H1 (cell line): ENCODE measurements at regions not wholly inside any gene's neighbourhood (a gene's known extent, or its start where the extent isn't known, plus 50 kb on each side); places are given as distances from the start of the nearest gene placed in this dataset.

Experiments
- ATF2 ChIP-seq: IDR thresholded peaks from 2 replicates; pipeline ENCODE4 v1.6.1; 2012; ENCODE audit warnings: low read length, inconsistent platforms
- BRCA1 ChIP-seq: IDR thresholded peaks from 2 replicates; pipeline ENCODE4 v1.6.1; 2012; ENCODE audit warnings: low read depth, low read length, improper control_type of control experiment
- CBX5 ChIP-seq: fragments of 300-800, 300-1000 bp; sonication (generic); IDR thresholded peaks from 2 replicates; pipeline ENCODE4 v1.7.1; 2016; ENCODE audit warnings: antibody characterized with exemption, low read length, low read depth
- CTCF ChIP-seq, 3 experiments: IDR thresholded peaks; 1 replicate in 2 of 3; 2 replicates in 1 of 3; pipeline versions ENCODE4 v1.5.1 to v1.6.1; 2011; ENCODE audit warnings: low read length in 3 of 3, mild to moderate bottlenecking in 3 of 3, inconsistent platforms in 2 of 3, low read depth in 1 of 3, moderate library complexity in 1 of 3; ENCODE audit not compliant: insufficient read depth in 1 of 3; ENCODE audit errors: control extremely low read depth in 1 of 3
- EP300 ChIP-seq, 2 experiments: IDR thresholded peaks; 1 replicate in 1 of 2; 2 replicates in 1 of 2; pipeline ENCODE4 v1.6.1; 2011 to 2012; ENCODE audit warnings: low read depth in 2 of 2, low read length in 2 of 2, mild to moderate bottlenecking in 2 of 2, borderline replicate concordance in 1 of 2, inconsistent platforms in 1 of 2, moderate library complexity in 1 of 2
- RFX5 ChIP-seq: IDR thresholded peaks from 2 replicates; pipeline ENCODE4 v1.6.1; 2011; ENCODE audit warnings: low read depth, low read length, improper control_type of control experiment, borderline replicate concordance
- SIN3A ChIP-seq, 2 experiments: IDR thresholded peaks in 1 of 2; conservative IDR thresholded peaks in 1 of 2; 2 replicates each; pipeline ENCODE4 v1.6.1; 2011 to 2012; ENCODE audit warnings: low read length in 2 of 2, improper control_type of control experiment in 1 of 2, low read depth in 1 of 2, mild to moderate bottlenecking in 1 of 2
- TF ChIP-seq, protein P1 (sequence below): IDR thresholded peaks from 2 replicates; pipeline ENCODE4 v1.6.1; 2012; ENCODE audit warnings: inconsistent platforms

DNA sequence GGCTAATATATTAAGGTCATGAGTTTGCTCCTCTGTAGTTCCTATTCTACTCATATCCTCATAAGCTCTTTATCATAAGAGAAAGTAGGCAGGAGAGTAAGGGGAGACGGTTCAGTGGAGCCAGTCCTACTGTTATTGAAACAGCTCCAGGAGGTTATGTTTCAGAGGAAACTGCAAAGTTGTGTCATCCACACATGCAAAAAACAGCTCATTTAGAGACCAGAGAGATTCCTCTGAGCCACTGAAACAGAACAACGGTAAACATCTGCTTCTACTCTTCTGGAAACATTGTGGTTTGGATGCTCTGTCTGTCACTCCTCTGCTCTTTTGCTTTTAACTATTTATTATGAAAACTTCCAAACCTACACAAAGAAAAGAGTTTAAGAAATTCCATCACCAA is 66.3 kb upstream of the PPP2R5A start (continued):
- no peak for TF ChIP-seq ATF2
- no peak for TF ChIP-seq BRCA1
- TF ChIP-seq, protein P1, sequence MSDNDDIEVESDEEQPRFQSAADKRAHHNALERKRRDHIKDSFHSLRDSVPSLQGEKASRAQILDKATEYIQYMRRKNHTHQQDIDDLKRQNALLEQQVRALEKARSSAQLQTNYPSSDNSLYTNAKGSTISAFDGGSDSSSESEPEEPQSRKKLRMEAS, result no peak
- TF ChIP-seq SIN3A (conservative IDR thresholded peaks at IDR 0.05 in 1 of 2, IDR thresholded peaks at IDR 0.05 in 1 of 2; ENCODE audit: low read depth in 1 of 2, low read length in 2 of 2), result no peak
- TF ChIP-seq CBX5, result no peak
- no peak for TF ChIP-seq RFX5
- TF ChIP-seq EP300 (IDR thresholded peaks at IDR 0.05; ENCODE audit: borderline replicate concordance in 1 of 2, low read depth in 2 of 2, low read length in 2 of 2), result no peak
- no peak for TF ChIP-seq CTCF (IDR thresholded peaks at IDR 0.05; ENCODE audit: control extremely low read depth in 1 of 3, insufficient read depth in 1 of 3, low read depth in 1 of 3, low read length in 3 of 3)
